GM23338 (cell line): ENCODE measurements at regions not wholly inside any gene's neighbourhood (a gene's known extent, or its start where the extent isn't known, plus 50 kb on each side); places are given as distances from the start of the nearest gene placed in this dataset.
A peak's percentile ranks its signal among the peaks of the same experiment; 100 is the strongest.

Source experiments
- ATAC-seq: fragments of 200-7000 bp; cut with Tn5 transposase; 3 replicates; pipeline ENCODE4 v1.9.1; 2020
- DNase-seq: peaks from one replicate; pipeline ENCODE4 v3.0.0-alpha.2; 2015; ENCODE audit warnings: low spot score
- H2AFZ ChIP-seq: fragments of 200-600 bp; sonication (generic); 2 replicates; pipeline ENCODE4 v1.8.0; 2016; ENCODE audit warnings: antibody characterized with exemption, mild to moderate bottlenecking, moderate library complexity
- H3F3A ChIP-seq: fragments of 200-600 bp; sonication (generic); replicated peaks from 2 replicates; pipeline ENCODE4 v1.8.0; 2017; ENCODE audit warnings: antibody characterized with exemption, mixed run types, low read depth
- H3K27ac ChIP-seq: fragments of 200-600 bp; sonication (generic); 2 replicates; pipeline ENCODE4 v1.6.1; 2016; ENCODE audit warnings: low read depth
- H3K27me3 ChIP-seq: fragments of 200-600 bp; sonication (generic); 2 replicates; pipeline ENCODE4 v1.8.0; 2016; ENCODE audit warnings: mild to moderate bottlenecking, mixed run types, moderate library complexity; ENCODE audit not compliant: insufficient read depth
- H3K36me3 ChIP-seq: fragments of 200-600 bp; sonication (generic); 2 replicates; pipeline ENCODE4 v1.8.0; 2016; ENCODE audit warnings: mild to moderate bottlenecking; ENCODE audit not compliant: insufficient read depth
- H3K4me1 ChIP-seq: fragments of 200-600 bp; sonication (generic); 2 replicates; pipeline ENCODE4 v1.8.0; 2016; ENCODE audit warnings: mild to moderate bottlenecking, moderate library complexity; ENCODE audit not compliant: insufficient read depth
- H3K4me2 ChIP-seq: fragments of 200-600 bp; sonication (generic); 2 replicates; pipeline ENCODE4 v1.7.1; 2017; ENCODE audit warnings: mixed run types
- H3K4me3 ChIP-seq: fragments of 200-600 bp; sonication (generic); 2 replicates; pipeline ENCODE4 v1.6.1; 2016; ENCODE audit warnings: mixed run types
- H3K79me2 ChIP-seq: fragments of 200-600 bp; sonication (generic); replicated peaks from 2 replicates; pipeline ENCODE4 v1.8.0; 2017; ENCODE audit warnings: mild to moderate bottlenecking; ENCODE audit not compliant: insufficient read depth
- H3K9me2 ChIP-seq: fragments of 200-600 bp; sonication (generic); 2 replicates; pipeline ENCODE4 v1.8.0; 2017; ENCODE audit not compliant: insufficient read depth
- H4K20me1 ChIP-seq: fragments of 200-600 bp; sonication (generic); replicated peaks from 2 replicates; pipeline ENCODE4 v1.8.0; 2017; ENCODE audit warnings: mild to moderate bottlenecking; ENCODE audit not compliant: insufficient read depth
- H3K27ac Mint-ChIP-seq: 2 replicates; pipeline ENCODE4 v1.8.0; 2020; ENCODE audit warnings: inconsistent platforms, mild to moderate bottlenecking, moderate library complexity, mixed read lengths
- H3K27me3 Mint-ChIP-seq: 3 replicates; pipeline ENCODE4 v1.8.0; 2022; ENCODE audit warnings: low read depth, mild to moderate bottlenecking, moderate library complexity, mixed read lengths, inconsistent platforms; ENCODE audit not compliant: insufficient read depth, poor library complexity
- H3K36me3 Mint-ChIP-seq: 3 replicates; pipeline ENCODE4 v1.8.0; 2021; ENCODE audit warnings: low read depth, mild to moderate bottlenecking, inconsistent platforms, moderate library complexity, mixed read lengths
- H3K4me1 Mint-ChIP-seq: 3 replicates; pipeline ENCODE4 v1.8.0; 2020; ENCODE audit warnings: mild to moderate bottlenecking, inconsistent platforms, mixed read lengths
- H3K4me3 Mint-ChIP-seq: 3 replicates; pipeline ENCODE4 v1.8.0; 2021; ENCODE audit warnings: moderate library complexity, mild to moderate bottlenecking, inconsistent platforms, mixed read lengths
- H3K9me3 Mint-ChIP-seq: 3 replicates; pipeline ENCODE4 v1.8.0; 2020; ENCODE audit warnings: moderate library complexity, mild to moderate bottlenecking, inconsistent platforms, mixed read lengths
- CREB1 ChIP-seq: fragments of 250-450 bp; sonication (Bioruptor Pico); IDR thresholded peaks from 2 replicates; pipeline ENCODE4 v1.5.0; 2020; ENCODE audit warnings: low read depth, mild to moderate bottlenecking, moderate library complexity
- CTCF ChIP-seq, 2 experiments: fragments of 200-600 bp in 1 of 2; sonication (generic) in 1 of 2; conservative IDR thresholded peaks; 2 replicates each; pipeline versions ENCODE4 v1.5.1 to v1.6.1; 2016 to 2017; ENCODE audit warnings: antibody characterized with exemption in 2 of 2, low read depth in 2 of 2, mild to moderate bottlenecking in 2 of 2, moderate library complexity in 1 of 2
- ETS1 ChIP-seq: IDR thresholded peaks from 2 replicates; pipeline ENCODE4 v1.6.1; 2016; ENCODE audit warnings: antibody characterized with exemption
- EZH2phosphoT487 ChIP-seq: fragments of 200-600 bp; sonication (generic); IDR thresholded peaks from one replicate; pipeline ENCODE4 v1.8.1; 2018; ENCODE audit warnings: antibody characterized with exemption; ENCODE audit not compliant: unreplicated experiment
- JUNB ChIP-seq: IDR thresholded peaks from one replicate; pipeline ENCODE4 v1.6.1; 2016; ENCODE audit warnings: antibody characterized with exemption; ENCODE audit not compliant: unreplicated experiment
- NANOG ChIP-seq: IDR thresholded peaks from 2 replicates; pipeline ENCODE4 v1.6.1; 2016; ENCODE audit warnings: antibody characterized with exemption, borderline replicate concordance
- POLR2AphosphoS5 ChIP-seq: IDR thresholded peaks from 2 replicates; pipeline ENCODE4 v1.6.1; 2016; ENCODE audit warnings: antibody characterized with exemption, low read depth
- REST ChIP-seq: IDR thresholded peaks from one replicate; pipeline ENCODE4 v1.6.1; 2018; ENCODE audit warnings: antibody characterized with exemption; ENCODE audit not compliant: unreplicated experiment
- STAT1 ChIP-seq: IDR thresholded peaks from one replicate; pipeline ENCODE4 v1.6.1; 2016; ENCODE audit warnings: antibody characterized with exemption; ENCODE audit not compliant: unreplicated experiment
- ZNF114 ChIP-seq: fragments of 250-450 bp; sonication (Bioruptor Pico); IDR thresholded peaks from 2 replicates; pipeline ENCODE4 v1.5.0; 2020; ENCODE audit warnings: mild to moderate bottlenecking, moderate library complexity
- ZNF331 ChIP-seq: fragments of 250-450 bp; sonication (Bioruptor Pico); IDR thresholded peaks from 2 replicates; pipeline ENCODE4 v1.5.0; 2020; ENCODE audit warnings: low read depth, mild to moderate bottlenecking, moderate library complexity
- ZNF462 ChIP-seq: fragments of 250-450 bp; sonication (Bioruptor Pico); IDR thresholded peaks from 2 replicates; pipeline ENCODE4 v1.5.0; 2020; ENCODE audit warnings: mild to moderate bottlenecking, moderate library complexity

DNA sequence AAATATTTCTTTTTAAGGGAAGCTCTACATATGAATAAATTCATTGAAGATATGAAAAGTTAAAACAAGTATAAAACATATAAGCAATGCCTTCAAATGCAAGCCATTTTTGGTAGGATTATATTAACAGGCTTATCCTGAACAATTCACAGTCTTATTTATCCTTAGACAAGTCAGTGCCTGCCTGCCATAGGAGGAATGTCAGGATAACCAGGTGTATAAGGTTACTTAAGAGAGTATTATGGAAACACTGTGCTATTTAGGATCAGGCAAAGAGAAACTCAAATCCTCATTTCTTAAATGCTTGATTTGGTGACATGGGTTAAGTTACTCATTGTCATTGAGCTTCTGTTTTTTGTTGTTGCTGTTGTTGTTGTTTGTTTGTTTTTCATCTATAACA is 2029.9 kb upstream of the AGA start:
- Histone ChIP-seq H3K4me2 (no peak overlapping the region), H3F3A (no peaks in the 10 kb centered on the region), H3K36me3 (no peaks in the 10 kb centered on the region), H3K9me2 (no peaks in the 10 kb centered on the region), H3K27me3 (no peaks in the 10 kb centered on the region), H3K27ac (no peak overlapping the region), H2AFZ (no peak overlapping the region), H3K4me1 (peaks cover 10% of the 10 kb centered on the region), H4K20me1 (no peaks in the 10 kb centered on the region), H3K79me2 (no peaks in the 10 kb centered on the region), H3K4me3 (no peak overlapping the region)
- ATAC-seq = no peak
- Mint-ChIP-seq H3K27me3 (peaks cover 4% of the 10 kb centered on the region), H3K36me3 (peaks cover 6% of the 10 kb centered on the region), H3K9me3 (peaks cover 7% of the 10 kb centered on the region), H3K27ac (0 out of 2 replicates have a peak overlapping the region, but pooled peaks have one; percentile 6), H3K4me3 (no peak overlapping the region), H3K4me1 (peaks cover 12% of the 10 kb centered on the region)
- no peak for TF ChIP-seq POLR2AphosphoS5
- TF ChIP-seq JUNB = no peak
- no peak for TF ChIP-seq NANOG
- no peak for TF ChIP-seq REST
- no peak for TF ChIP-seq CREB1 (CRISPR knock-in tag)
- no peak for TF ChIP-seq EZH2phosphoT487
- no peak for TF ChIP-seq ZNF462 (CRISPR knock-in tag)
- no peak for TF ChIP-seq CTCF (conservative IDR thresholded peaks at IDR 0.05; ENCODE audit: low read depth in 2 of 2)
- no peak for TF ChIP-seq ETS1
- TF ChIP-seq STAT1 = no peak
- no peak for TF ChIP-seq ZNF331 (CRISPR knock-in tag)
- no peak for TF ChIP-seq ZNF114 (CRISPR knock-in tag)
- no peak for DNase-seq
